Tongue (tissue), 1 donor: ENCODE measurements at regions not wholly inside any gene's neighbourhood (a gene's known extent, or its start where the extent isn't known, plus 50 kb on each side); places are given as distances from the start of the nearest gene placed in this dataset.

Source experiments
- DNase-seq: peaks from one replicate; pipeline ENCODE4 v3.0.0-alpha.2; 2015

DNA sequence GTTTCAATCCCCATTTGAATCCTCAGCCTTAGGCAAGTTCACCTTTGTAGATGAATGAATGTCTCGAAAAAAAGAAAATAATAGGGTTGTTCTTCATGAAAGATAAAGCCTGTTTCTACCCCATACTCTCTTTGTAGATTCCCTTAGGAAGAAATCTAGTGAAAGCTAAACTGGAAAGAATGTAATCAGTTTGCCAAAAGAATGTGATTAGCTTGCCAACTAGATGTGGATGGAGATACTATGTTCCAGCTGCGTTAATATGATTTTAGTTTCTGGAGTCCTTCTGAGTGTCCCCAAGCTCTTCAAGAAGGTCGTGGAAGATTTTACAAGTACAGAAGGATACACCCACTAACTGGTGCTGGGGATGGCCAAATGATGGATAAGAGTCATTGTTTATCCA is 162.3 kb upstream of the EDNRA start:
- peak; percentile 35 for DNase-seq

DNA sequence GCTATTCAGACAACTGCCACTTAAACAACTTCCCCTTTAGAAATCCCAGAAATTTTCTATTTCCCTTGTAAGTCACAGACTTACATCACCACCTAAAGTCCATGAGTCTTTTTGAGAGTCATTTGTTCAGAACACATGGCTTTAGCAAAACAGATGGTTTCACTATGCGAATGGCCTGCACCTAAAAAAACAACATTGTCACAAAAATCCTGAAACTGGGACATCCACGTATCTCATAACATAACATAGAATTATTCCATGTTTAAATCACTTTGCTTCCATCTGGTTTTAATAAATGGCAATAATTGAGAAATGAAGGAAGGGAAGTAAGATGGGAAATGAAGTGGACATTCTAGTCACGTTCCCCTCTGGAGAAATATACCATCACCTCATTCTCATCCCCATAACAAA is 155.3 kb upstream of the EDNRA start:
- peak; percentile 20 for DNase-seq

DNA sequence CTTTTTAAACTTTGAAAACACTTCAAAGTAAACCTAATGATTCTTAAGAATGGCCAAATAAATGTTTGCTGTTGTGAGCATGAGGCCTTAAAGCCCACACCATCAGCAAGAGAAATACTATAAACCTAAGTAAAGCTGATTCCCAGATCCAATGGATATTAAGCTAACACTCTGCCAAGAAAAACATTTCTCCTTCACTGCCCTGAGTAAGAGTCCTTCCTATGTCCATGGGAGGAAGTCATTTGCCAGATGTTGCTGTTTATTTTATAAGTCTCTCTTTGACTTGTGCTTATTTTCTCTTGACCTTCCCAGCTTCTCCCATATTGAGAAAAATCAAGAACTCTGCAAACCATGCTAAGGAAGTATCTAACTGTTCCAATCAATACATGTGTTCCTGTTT is 154.3 kb upstream of the EDNRA start:
- peak; percentile 50 for DNase-seq

DNA sequence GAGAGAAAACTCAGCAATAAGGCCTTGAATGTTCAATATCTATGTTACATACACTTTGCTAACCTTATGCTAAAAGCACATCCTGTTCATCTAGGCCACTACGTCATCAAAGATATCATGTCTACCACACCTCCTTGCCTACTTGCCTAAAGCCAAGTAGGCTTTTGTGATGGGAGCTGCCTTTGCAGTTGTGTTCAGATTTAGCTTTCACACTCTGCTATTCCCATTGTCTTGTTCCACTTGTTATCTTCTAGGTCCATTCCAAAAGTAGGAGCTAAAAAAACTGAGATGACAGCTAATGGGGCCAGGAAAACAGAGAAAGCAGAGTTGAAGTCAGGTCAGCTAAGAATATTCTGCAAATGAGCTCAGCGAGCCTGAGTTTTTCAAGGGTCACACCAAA is 153.6 kb upstream of the EDNRA start:
- DNase-seq = no peak

DNA sequence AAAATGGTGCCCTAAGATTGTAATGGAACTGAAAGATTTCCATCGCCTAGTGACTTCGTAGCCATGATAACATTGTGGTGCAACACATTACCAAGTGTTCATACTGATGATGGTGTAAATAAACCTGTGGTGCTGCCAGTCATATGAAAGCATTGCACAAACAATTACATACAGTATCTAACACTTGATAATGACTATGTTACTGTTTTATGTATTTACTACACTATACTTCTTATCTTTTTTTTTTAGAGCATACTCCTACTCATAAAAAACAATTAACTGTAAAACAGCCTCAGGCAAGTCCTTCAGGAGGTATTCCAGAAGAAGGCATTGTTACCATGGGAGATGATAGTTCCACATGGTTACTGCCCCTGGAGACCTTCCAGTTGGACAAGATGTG is 152.7 kb upstream of the EDNRA start:
- DNase-seq = no peak

DNA sequence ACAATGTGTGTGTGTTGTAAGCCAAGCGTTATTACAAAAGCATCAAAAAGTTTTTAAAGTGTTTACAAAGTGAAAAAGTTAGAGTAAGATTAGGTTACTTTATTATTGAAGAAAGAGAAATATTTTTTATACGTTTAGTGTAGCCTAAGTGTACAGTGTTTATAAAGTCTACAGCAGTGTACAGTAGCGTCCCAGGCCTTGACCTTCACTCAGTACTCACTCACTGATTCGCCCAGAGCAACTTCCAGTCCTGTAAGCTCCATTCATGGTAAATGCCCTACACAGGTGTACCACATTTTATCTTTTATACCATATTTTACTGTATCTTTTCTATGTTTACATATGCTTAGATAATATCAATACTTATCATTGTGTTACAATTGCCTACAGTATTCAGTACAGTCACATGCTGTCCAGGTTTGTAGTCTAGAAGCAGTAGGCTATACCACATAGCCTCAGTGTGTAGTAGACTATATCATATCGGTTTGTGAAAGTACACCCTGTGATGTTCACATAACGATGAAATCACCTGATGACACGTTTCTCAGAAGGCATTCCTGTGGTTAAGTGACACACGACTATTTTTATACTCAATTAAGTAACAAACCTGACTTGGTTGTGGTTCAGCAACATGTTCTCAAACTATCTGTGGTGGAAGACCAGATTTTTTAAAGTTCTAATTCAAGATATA is 152.0 kb upstream of the EDNRA start:
- no peak for DNase-seq

DNA sequence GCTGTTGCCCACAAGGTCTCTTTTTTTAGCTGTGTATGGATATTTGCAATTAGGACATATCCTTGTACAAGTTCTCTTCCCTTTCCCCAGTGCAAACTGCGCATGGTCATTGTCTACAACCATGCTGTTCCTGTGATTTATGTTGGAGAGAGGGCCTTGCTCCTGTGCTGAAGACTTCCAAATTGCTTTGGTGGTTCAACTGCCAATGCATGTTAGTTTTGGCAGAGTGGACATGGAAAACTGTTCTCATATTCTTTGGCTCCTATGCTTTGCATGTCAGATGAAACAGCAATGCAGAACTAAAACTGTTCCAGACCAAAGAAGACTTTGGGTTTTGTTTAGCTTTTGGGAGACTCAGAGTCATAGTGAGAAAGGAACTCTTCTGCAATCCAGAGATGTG is 148.8 kb upstream of the EDNRA start:
- DNase-seq = peak; percentile 73

DNA sequence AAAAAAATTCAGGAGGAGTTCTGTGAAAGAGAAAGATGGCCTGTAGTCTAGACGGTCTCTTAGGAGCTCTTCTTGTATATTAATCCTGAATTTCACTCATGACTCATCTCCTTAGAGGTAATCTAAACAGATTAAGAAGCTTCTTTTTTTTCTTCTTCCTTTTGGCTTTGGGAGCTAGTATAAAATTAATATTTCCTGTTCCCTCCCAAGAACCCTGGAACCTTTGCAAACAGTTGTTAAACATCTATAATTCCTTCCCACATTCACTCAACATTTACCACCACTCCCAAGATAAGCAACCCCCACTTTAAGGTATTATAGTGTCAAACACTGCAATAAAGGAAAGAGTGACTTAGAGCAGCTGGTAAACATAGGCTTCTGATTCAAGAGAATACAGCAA is 146.4 kb upstream of the EDNRA start:
- peak; percentile 18 for DNase-seq

DNA sequence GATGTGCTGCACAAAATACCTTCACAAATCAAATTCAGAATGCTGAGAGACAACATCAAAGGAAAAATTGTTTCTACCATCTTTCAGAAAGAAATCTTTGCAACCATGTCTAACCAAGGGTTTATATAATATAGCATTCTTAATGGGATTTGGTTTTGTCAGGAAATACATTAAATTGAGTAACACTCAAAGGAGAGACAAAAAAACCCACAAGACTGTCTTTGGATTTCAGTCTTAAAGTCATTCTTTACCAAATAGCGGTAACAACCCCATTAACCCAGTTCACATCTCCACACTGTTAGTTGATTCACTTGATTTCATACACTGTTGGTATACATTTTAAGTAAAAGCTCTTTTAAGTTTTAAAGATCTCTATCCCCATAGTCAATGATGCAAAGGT is 145.7 kb upstream of the EDNRA start:
- no peak for DNase-seq

DNA sequence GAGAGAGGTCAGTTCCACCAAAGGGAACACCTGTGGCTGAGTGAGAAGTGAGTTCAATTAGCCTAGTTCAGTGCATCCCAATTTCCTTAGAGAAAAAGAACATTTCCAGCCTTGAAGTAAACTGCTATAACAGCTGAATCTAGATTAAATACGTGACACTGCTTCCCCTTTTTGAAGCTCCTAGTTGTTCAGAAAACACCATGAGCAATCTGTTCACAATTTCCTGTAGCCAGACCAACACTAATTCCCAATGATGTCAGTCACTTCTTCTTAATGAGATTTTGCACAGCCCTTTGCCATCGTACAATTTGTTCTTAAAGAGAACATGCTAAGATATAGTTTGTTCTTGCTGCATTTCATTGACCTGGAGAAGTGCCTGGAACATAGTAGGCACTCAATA is 144.6 kb upstream of the EDNRA start:
- no peak for DNase-seq

DNA sequence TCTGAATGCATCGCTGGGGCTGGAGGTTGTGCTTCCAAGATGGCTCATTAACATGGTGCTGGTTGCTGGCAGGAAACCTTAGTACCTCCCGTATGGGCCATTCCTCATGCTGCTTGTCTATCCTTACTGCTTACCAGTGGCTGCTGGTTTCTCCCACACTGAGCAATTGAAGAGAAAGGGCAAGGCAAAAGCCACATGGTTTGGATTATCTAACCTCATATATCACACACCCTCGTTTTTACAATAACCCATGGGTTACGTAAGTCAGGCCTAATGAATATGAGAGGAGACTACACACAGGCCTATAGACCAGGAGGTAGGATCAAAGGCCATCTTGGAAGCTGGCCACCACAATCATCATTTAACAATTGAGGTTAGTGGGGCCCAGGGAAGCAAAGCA is 141.8 kb upstream of the EDNRA start:
- no peak for DNase-seq

DNA sequence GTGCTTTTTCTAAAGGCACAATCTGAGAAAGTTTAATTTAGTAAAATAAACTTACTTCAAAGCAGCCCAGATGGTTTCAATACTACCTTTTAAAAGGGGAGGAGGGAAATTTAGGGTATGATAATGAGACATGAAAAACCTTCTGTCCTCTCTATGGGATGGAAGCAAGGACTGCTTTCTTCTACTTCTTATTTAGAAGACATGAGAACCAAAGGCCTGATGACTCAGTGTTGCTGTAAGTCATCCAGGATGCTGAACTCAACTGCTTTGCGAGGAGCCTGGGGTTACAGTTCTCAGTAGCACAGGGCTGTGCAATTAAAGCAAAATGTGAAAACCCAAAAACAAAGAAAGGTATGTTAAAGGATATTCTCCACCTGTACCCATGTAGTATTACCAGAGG is 140.8 kb upstream of the EDNRA start:
- DNase-seq = peak; percentile 56

DNA sequence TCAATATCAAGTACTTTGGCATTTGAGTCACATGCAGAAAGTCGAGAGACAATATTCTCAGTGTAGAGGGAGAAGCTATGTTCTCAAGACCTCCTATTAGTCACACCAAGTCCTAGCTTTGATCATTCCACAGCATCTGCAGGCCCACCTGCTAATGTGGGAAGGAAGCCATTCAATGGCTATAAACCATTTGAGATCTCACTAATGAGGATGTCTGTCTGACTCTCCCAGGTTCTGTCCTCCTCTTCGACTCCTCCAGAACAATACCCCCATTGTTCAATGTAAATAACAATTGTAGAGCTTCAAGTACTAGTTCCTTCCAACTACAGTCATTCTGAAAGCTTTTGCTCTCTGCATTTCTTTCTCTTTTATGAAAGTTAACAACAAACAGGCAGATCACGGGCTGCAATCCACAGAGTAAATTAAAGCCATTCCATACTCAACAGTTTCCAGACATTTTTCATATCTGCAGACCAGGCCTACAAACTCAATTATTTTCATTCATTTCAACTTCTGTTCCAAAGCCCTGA is 140.2 kb upstream of the EDNRA start:
- peak; percentile 82 for DNase-seq

DNA sequence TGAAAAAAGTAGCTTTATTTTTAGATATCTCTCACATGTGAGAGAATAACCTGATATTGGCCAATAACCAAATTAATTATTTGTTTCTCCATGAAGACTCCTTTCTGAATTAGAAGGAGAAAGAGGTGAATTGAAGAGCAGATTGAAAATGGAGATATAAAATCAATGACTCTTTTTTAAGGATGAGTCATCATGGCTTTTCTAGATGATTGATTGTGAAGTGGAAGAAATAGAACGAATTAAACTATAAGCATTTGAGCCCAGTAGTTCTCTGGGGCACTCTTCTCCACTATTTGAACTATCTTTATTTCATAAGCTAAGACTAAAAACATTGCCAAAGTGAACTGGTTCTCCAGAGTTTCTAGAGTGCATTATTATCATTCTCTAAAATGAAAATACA is 137.2 kb upstream of the EDNRA start:
- DNase-seq = no peak

DNA sequence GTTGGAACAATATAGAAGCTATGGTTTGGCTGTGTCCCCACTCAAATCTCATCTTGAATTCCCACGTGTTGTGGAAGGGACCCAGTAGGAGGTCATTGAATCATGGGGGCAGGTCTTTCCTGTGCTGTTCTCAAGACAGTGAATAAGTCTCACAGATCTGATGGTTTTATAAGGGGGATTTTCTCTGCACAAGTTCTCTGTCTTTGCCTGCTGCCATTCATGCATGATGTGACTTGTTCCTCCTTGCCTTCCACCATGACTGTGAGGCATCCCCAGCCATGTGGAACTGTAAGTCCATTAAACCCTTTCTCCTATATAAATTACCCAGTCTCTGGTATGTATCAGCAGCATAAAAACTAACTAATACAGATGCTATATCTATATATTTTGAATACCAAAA is 135.2 kb upstream of the EDNRA start:
- no peak for DNase-seq

DNA sequence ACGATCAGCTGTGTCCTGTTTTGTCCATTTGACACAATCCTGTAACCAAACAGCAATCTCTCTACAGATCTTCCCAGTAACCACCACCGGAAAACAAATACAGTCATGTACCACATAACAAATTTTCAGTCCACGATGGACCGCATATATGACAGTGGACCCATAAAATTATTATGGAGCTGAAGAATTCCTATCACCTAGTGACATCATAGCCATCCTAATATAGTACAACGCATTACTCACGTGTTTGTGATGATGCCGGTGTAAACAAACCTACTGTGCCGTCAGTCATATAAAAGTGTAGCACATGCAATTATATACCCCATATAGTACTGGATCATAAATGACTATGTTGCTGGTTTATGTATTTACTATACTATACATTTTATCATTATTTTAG is 133.7 kb upstream of the EDNRA start:
- DNase-seq = no peak

DNA sequence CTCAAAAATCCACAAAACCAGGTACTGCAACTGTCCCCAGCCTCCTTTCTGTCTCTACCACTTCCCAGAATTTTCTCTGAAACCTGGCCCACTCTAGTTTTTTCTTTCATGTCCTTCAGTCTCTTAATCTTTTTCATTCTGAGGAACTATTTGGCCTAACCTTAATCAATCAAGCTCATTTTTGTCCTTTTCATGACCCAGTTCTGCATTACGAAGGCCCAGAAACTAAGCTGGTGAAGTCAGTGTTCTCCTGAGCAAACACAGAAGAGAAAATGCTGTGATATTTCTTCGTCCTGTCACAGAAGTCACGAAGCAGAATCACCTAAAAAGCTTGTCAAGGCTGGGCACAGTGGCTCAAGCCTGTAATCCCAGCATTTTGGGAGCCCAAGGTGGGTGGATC is 131.7 kb upstream of the EDNRA start:
- no peak for DNase-seq

DNA sequence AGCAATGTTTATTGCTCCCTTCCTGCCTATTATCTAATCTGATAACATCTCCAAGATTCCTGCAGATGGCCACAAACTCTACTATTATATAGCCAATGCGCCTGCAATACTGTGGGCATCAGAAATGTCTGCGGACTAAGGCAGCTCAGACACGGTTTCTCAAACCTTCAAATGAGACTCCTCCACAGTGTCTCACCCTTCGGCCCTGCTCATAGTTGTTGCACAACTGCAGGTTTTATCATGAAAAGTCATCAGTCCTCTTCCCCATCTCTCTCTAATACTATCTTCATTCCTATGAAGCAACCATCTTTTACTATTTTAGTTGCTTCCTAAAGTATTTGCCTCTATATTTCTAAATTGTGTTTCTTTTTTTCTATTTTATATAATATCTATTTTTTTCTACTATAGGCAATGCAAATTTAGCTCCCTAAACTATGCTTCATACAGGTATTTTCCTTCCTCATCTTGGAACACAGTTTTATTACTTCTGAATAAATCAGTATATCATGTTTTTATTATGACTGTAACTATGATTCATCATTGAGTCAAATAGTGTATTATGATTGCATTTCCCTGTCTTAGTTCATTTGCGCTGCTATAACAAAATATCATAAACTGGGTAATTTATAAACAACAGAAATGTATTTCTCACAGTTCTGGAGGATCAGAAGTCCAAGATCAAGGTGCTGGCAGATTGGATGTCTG is 129.7 kb upstream of the EDNRA start:
- no peak for DNase-seq

DNA sequence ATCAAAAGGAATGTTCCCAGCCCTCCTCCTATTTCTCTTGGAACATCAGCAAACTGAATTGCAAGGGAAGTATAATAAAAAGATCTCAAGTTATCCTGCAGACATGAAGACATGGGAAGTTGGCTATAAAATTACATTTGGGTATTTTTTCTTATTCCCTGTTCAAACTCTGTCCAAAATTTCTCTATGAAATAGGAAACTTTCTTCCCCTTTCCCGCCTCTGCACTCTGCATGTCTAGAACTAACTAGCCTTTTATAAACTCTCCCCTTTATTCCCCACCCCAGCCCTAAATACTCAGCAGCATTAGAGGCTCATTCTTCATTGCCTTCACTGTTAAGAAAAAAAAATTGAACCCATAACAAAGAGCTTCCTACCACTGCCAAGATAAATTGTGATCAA is 126.7 kb upstream of the EDNRA start:
- DNase-seq = peak; percentile 70

DNA sequence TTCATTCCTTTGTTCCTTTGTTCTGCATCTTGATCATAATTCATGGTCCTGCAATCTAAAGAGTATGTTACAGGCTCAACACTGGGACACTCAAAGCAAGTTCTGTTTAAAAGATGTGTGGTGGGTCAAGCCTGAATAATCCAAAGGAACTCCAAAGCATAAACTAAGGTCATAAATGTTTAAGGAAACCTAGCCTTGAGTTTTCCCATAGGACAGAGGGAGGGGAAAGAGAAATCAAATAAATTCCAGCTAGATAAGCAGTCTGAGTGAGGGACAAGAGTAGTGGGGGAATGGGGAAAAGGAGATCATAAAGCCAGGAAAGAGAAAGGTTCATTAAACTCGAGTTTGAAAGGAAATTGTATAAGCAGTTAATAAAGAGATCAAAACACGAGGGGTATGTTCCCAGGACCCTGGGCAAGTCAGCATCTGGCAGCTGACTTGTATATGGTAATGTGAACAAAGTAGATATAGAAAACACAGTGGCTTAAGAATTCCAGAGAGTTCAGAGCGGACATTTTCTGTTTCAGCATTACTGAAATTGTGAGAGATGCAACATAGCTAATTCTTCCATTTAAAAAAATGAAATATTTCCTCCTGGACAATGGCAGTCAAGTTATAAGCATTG is 125.8 kb upstream of the EDNRA start:
- peak; percentile 17 for DNase-seq

DNA sequence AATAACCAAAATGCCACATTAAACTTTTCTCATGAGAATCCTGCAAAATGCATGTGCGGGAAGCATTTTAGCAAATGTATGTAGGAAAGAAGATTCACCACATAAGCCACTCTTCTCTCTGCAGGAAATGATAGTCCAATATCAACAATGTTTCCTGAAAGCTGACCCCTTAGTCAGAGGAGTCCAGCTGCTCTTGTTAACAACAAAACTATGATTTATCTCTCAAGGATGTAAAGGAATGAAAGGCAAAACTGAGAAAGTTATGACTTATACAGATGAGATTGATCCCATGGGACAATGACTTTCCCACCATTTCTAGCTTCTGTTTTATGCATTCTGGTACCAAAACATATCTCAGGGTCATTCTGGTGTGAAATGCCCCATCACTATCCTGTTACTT is 125.0 kb upstream of the EDNRA start:
- DNase-seq = peak; percentile 19

DNA sequence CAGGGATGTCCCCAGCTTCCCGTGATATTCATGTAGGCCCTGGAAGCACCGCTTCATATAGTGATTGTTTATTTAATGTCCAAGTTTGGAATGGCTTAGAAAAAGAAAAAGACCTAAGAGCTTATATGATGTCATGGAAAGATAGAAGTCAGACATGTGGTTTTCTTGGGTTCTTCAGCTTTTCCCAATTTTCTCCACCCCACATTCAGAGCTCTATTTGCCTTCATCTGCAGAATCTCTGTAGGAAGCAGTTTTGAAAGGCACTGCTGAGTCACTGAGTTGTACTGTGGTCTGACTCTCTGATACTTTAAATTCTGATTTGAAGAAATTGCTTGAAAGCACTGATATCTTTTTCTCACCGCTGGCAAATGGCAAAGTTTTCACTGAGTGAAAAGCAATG is 120.6 kb upstream of the EDNRA start:
- DNase-seq = peak; percentile 41

DNA sequence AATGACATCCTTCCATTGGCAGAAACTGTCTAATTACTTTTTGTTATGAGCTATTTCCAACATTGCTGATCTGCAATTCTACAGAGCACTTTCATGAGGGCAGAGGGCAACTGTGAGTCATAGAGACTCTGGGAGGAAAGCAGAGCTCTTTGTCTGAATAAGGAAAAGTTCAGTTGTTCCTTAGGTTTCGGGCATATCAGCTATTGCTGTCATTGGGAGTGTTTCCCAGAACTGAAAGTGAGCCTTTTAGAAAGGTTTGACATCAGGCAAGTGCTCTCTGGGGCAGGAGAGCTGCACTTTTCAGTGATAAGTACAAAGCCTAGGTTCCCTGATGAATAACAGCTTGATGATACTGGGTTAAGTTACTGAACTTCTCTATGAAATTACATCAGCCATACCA is 119.2 kb upstream of the EDNRA start:
- peak; percentile 20 for DNase-seq

DNA sequence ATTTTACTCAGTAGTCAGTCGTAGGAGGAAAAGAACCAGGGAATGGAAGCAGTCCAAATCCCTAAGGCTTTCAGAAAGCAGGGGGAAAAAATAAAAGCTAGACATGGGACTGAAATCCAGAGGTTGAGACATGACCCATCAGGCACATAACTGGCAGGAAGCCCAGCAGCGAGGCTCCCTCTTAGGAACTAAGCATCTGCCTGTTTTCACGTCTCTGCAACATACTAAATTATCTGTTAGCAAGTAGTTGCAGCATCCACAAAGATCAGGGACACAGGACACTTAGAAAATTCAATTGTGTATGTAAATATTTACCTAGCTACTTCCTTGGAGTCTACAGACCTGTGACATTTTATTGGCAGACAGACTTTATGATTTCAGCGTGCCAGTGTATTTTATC is 118.0 kb upstream of the EDNRA start:
- peak; percentile 84 for DNase-seq
